ENCODE measurements at regions not wholly inside any gene's neighbourhood (a gene's known extent, or its start where the extent isn't known, plus 50 kb on each side); places are given as distances from the start of the nearest gene placed in this dataset.

DNA sequence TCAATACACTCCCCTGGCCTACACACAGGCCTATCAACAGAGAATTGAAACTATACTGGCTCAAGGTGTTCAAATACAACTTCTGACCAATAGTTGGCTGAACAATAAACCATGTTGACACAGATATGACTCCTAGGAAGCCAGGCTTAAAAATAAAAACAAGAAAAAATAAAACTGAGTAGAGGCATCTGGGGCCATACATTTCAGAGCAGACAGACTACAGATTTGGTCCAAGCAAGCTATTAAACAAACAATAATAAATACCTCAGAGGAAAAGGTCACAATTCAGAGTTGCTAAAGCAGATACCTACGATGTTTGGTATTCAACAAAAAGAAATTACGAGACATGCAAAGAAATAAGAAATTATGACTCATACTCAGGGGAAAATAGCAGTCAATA, 132.8 kb upstream of the ACVR2A start:
- in situ Hi-C loops (cut with MboI; ENCODE audit: low sequenced_read_pairs), result no loop called here

DNA sequence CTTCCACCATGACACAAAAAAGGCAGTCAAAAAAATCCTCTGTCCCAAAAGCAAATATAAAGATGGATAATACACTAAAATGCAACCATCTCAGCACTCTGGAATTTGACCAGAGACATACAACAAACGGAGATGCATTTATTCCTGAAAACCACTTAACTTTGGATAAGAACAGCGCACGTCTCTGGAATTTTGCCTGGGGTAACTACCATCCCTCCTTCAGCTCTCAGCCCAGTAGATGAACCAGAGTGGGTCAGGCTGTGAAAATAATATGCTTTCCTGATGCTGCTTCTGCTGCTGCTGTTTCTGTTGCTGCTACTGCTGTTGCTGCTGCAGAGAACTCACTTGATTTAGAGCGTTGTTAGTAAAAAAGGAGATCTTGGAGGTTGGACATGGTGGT, 133.8 kb upstream of the ACVR2A start:
- in situ Hi-C loops (cut with MboI; ENCODE audit: low sequenced_read_pairs), result no loop called here

DNA sequence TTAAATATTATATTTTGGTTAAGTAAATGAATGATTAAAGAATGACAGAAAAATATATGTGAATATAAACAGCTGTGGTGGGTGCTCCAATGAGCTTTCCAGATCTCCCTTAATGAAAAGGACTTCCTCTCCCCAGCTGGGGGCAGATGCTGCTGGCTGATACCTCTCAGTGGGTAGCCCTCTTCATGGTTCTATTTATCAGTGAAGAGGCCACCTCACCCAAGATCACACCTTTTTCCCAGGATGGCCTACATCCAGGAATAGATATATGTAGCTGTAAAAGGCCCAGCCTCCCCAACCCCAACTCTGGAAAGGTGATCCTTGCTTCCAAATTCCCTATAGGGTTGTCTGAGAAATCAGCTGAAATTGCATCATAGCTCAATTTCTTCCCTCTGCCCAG, 135.2 kb upstream of the ACVR2A start:
- in situ Hi-C loops (cut with MboI; ENCODE audit: low sequenced_read_pairs), result no loop called here

DNA sequence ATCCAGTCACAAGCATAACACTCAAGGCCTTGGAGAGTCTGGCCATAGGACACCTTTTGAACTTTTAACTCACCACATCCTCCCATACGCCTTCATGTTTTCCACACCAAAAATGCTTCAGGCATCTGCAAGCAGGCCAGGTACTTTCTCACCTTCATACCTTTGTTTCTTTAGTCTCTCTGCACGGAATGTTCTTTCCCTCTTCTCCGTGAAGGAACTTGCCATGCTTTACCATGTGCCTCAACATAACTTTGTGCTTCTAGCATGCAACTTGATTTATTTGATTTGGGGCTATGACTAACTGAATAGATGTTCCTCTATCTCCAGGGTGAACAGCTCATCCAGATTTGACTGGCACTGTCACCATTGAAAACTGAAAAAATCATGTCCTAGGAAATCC, 141.7 kb upstream of the ACVR2A start:
- in situ Hi-C loops (cut with MboI; ENCODE audit: low sequenced_read_pairs), result no loop called here

DNA sequence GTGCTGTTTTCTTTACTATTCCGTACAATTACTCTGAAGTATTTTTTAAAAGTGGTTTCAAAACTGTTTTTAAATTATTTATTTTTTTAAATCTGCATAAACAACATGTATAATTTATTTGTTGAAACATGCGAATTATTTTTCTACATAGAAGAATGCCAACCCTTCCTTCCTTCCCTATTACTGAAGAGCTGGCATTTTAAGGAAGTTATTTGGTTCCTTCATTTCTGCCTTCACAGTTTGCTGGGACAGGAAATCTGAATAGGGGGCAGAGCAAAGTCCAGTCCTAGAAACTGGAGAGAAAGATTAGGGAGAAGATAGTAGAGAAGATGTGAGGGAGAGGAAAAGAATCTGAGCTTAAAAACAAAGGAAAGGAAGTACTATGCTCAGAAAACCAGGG, 146.7 kb upstream of the ACVR2A start:
- in situ Hi-C loops (cut with MboI; ENCODE audit: low sequenced_read_pairs), result no loop called here

DNA sequence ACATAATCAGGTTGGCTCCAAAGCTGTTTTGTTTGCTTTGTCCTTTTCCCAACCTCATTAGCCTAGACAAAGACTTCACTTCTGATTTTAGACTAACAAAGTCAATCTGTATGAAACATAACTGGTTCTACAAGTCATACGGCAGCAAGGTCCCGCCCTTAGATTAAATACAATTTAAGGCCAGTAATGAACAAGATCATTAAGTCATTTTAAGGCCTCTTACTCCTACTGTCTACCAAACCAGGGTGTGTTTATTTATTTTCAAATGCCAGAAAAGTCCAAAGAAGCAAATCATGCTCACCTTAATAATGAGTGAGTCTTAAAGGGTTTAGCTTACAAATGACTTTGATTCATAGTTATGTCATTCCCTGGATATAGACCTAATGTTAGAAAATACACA, 148.4 kb upstream of the ACVR2A start:
- in situ Hi-C loops (cut with MboI; ENCODE audit: low sequenced_read_pairs), result no loop called here

DNA sequence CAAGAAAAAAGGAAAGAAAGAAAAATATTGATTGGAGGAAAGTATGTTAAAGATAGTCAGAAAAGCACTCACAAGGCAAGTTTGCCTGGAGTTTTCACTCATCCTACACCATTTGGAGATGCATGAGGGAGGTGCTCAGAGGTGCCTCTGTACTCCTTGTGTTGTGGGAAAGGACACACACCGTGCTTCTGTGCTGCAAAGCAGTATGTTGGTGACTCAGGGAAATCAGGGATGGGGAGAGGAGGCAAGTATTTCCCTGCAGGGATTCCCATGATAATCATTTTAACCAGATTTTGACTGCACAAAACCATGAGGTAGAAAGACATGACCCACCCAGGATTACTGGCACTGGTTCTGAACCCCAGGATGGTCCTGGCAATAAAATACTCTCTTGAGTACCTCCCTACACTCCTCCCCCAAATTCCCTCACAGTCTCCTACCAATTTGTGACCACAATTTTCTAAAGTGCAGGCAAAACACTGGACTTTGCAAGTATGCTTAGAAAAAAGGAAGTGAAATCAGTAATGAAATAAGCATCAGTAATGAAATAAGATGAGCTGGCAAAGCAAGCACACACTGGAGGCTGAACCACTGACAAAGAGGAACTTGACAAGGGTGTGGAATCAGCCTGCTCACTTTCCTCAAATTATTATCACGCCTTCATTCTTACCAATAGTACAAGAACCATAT, 155.5 kb upstream of the ACVR2A start:
- in situ Hi-C loops (cut with MboI; ENCODE audit: low sequenced_read_pairs), result no loop called here

DNA sequence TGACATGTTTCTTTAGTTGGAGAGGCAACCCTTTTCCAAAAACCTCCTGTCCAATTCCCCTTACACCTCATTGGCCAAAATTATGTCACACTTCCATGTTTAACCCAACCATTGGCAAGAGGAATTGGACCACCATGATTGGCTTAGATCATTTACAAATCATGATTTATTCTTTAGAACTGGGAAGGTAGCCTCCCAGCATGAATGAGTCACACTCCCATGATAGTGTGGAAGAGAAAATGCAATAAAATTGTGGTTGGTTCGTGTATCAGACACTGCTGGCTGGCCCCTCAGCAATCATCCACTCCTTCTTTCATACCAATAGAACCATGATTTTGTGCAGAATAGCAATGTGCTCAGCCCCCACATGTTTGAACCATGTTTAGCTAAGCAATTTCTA, 156.6 kb upstream of the ACVR2A start:
- in situ Hi-C loops (cut with MboI; ENCODE audit: low sequenced_read_pairs), result no loop called here

DNA sequence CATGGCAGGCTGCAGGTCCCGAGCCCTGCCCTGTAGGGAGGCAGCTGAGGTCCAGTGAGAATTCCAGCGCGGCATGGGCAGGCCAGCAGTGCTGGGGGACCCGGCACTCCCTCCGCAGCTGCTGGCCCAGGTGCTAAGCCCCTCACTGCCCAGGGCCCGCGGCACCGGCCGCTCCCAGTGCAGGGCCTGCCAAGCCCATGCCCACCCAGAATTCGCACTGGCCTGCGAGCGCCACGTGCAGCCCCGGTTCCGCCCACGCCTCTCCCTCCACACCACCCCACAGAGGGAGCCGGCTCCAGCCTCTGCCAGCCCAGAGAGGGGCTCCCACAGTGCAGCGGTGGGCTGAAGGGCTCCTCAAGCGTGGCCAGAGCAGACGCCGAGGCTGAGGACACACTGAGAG, 158.5 kb upstream of the ACVR2A start:
- in situ Hi-C loops (cut with MboI; ENCODE audit: low sequenced_read_pairs), result no loop called here

DNA sequence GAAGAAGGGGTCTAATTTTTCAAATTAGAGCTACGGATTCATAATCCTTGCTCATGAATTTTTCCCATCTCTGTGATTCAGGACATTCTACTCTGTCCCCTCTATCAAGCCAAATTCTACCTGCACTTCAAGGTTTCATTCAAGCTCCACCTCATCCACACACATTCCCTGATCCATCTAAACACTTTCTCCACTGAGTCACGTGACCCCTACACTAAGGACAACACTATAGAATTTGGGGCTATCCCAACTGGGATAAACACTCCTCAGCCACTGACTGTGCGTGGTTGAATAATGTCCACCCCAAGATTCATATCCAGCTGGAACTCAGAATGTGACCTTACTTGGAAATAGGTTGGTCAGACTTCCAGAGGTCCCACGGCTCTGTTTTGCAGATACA, 159.9 kb upstream of the ACVR2A start:
- in situ Hi-C loops (cut with MboI; ENCODE audit: low sequenced_read_pairs), result no loop called here

DNA sequence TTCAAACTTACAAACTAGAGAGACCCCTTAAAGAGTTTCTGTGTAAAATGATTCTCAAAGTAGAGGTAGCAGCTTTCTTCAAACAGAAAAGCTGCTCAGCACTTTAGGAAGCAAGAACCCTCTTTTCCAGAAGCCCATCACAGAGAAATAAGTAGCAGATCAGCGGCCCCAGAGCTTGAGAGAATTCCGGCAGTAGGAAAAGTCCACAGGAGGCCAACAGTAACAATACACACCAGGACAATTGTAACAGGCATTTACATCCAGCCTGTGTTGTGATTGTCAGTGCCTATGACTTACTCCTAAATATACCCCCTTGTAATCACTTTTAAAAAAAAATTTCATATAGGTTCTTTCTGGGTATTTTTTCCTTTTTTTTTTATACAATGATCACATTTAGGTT, 161.4 kb upstream of the ACVR2A start:
- in situ Hi-C loops (cut with MboI; ENCODE audit: low sequenced_read_pairs), result no loop called here

DNA sequence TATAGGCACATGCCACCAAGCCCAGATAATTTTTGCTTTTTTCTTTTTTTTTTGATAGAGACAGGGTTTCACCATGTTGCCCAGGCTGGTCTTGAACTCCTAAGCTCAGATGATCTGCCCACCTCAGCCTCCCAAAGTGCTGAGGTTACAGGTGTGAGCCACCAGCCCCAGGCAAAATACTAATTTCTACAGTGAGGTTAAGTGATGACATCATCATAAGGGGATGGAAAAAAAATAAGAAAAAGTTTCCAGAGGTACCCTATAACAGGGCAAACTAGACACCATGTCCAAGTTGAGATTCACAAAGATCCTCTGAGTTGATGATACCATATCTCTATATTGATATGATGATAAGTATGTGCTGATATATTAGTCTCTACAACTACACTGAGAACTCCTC, 163.7 kb upstream of the ACVR2A start:
- in situ Hi-C loops (cut with MboI; ENCODE audit: low sequenced_read_pairs), result no loop called here

DNA sequence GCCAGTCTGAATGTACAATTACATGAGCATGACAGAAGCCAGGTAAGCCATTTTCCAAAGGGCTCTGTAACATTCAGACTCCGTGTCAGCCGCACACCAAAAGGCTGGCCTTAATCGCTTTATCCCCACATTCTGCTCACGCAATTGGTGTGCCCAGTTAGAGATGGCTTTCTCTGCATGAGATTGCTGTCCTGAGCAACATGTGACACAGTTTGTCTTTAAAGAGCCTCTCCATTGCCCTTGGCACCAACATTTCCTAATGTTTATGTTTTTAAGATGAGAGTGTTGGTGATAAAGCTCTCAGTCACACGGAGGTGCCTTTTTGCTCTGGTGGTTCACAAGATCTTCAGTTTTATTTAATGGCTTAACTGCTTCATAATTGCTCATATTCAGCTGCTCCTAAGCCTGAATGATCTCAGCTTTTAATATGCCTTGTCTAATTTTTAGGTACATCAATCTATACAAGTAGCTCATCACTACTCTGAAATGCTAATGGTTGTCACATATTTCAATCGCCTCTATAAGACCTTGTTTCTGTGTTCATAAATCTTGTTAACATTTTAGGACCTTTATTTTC, 164.8 kb upstream of the ACVR2A start:
- in situ Hi-C loops (cut with MboI; ENCODE audit: low sequenced_read_pairs), result no loop called here

DNA sequence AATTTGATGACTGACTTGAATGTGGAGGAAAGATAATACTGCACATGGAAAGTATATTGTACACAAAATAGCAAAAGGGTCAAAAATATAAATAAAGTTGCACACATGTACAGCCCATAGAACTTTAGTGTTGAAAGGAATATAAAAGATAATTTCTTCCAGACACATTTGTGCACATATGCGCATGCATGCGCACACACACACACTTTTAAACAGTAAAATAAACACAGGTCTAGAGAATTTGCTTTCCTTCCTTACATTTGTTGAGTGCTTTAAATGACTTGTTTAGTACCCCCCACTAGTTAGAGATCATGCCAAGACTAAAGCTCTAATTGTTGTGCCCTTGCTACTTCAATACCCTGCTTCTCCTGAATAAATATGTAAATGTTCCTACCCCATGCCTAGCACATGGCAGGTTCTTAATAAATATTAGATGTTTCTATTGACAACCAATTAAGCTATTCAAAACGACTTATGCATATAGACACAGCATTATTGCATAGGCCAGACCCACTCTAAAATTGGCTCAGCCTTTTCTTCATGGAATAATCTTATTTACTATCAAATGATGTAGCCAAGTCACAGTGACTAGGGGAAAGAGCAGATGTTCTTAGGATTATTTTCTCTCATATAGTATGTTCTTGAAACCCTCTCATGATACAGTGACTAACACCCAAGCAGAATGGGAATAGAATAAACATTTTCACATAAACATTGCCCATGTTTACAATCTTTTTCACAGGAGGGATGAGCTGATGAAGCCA, 165.5 kb upstream of the ACVR2A start:
- in situ Hi-C loops (cut with MboI; ENCODE audit: low sequenced_read_pairs), result no loop called here

DNA sequence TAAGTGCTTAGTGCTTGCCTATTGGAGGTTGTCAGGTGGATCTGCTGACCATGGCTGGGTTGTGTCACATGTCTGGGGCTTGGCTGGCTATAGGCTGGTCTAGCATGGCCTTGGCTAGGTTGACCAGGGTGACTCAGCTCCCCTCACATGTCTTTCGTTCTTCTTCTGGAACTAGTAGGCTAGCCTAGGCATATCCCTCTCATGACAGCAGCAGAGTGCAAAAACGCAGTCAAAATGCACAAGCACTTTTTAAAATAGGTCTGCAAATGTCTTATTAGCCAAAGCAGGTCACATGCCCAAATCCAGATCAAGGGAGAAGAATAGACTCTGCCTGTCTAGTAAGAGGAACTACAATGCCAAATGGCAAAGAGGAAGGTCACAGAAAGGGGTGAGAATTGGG, 179.7 kb upstream of the ACVR2A start:
- in situ Hi-C loops (cut with MboI; ENCODE audit: low sequenced_read_pairs), result no loop called here

DNA sequence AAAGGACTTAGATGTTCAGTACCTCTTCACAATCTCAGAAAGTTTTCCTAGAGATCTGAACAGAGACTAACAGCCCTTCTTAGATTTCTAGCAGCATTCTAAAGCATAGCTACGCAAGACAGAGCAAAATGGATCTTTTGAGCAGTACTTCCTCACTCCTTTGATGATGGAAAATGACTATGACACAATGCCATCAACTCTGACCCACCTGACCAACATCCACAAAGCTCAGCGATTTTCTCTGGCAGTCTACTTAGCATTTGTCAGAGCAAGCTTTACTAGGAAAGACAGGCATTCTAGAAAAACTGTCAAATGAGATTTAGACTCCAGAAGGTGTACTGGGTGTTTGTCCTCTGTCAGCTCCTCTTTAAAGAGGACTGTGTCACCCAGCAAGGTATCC, 180.9 kb upstream of the ACVR2A start:
- in situ Hi-C loops (cut with MboI; ENCODE audit: low sequenced_read_pairs), result no loop called here

DNA sequence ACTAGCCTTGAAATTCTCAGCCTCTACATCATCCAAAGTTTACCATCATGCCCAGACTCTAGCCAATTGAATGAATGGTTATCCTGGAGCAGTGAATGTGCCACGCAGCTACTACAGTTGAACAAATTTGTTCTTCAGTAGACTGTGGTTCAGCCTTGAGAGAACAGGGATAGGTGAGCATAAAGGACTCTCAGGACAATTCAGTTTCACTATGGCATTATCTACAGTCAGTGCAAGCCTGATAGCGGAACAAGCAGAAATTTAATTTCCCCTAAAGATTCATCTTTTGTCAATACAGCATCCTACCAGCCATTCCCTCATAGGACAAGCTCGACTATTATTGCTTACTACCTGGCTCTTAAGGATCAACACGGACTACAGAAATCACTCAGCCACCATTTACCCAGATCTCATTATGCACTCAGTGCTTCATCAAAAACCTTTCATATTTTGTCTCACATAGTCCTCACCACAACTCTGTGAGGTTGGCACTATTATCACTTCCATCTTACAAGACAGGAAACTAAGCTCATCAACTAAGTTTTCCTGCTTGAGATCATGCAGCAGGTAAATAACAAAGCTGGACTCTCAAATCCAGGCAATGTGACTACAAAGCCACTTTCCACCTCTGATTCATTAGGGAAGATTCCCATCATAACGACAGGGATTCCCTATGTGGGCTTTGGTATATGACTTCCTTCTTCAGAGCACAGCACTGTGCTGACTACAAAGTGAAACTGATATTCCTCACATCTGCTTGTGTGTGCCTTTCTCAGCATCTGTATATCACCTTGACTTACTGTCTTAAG, 181.5 kb upstream of the ACVR2A start:
- in situ Hi-C loops (cut with MboI; ENCODE audit: low sequenced_read_pairs), result no loop called here

DNA sequence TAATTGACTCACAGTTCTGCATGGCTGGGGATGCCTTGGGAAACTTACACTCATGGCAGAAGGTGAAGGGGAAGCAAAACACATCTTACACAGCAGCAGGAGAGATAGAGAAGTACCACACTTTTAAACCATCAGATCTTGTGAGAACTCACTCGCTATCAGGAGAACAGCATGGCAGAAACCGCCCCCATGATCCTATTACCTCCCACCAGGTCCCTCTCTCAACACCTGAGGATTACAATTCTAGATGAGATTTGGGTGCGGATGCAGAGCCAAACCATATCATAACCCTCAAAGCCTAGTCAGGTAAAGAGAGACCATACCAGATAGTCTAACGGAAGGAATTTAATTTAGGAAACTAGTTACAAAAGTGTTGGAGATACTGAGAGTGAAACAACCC, 182.6 kb upstream of the ACVR2A start:
- in situ Hi-C loops (cut with MboI; ENCODE audit: low sequenced_read_pairs), result no loop called here

DNA sequence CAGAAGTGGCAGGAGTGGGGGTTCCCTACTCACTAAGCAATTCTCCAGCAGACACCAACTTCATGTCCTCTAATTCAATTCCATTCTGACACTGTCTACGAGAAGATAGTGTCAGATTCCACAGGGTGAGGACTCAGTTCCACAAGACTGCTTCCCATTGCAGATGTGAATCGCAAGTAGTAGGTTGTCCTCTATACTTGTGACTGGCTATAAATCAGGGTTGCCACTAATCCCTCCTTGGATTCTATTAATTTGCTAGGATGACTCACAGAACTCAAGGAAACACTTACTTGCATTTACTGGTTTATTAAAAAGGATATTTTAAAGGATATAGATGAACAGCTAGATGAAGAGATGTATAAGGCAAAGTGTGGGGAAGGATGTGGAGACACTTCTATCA, 184.1 kb upstream of the ACVR2A start:
- in situ Hi-C loops (cut with MboI; ENCODE audit: low sequenced_read_pairs), result no loop called here

DNA sequence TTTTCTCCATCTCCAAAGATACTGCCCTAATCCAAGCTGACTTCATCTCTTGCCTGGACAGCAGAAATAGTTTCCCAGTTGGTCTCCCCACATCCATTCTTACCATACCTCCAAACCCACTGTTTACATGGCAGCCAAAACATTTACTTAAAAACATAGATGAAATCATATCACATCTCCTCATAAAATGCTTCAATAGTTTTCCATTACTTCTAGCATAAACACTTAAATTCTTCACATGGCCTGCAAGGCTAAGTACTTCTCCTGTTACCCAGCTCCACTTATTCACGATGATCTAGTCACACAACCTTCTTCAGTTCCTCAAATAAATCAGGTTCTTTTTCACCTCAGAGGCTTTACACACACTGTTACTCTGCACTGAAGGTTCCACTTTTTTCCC, 185.8 kb upstream of the ACVR2A start:
- in situ Hi-C loops (cut with MboI; ENCODE audit: low sequenced_read_pairs), result no loop called here

DNA sequence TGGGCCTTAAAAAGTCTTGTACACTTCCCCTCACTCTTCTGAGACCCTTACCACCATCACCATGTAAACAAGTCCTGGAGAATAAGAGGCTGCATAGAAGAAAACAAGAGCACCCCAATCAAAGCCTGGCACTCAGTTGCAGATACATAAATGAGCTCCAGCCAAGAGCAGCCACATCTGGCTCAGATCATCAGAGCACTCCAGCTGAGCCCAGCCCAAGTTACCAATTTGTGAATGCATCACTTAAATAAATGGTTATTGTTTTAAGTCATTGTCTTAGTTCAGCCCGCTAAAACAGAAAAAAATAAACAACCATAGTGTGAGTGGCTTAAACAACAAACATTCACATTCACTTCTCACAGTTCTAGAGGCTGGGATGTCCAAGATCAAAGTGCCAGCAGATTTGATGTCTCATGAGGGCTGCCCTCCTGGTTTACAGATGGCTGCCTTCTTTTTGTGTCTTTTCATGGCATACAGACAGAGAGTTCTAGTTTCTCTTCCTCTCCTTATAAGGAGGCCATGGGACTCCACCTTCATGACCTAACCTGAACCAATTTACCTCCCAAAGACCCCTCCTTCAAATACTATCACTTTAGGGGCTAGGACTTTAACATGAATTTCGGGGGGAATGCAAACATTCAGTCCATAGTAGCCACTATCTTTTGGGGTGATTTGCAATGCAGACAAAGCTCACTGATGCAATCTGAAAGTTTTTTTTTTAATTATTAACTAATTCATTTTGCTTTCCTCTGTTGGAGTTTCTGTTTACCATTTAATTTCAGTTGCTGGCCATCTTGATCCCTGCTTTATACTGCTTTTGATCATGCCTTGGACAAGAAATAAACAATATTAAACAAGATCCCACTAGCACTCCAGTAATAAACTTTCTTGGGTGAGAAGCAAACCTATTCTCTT, 187.5 kb upstream of the ACVR2A start:
- in situ Hi-C loops (cut with MboI; ENCODE audit: low sequenced_read_pairs), result no loop called here
